ENCODE measurements at regions not wholly inside any gene's neighbourhood (a gene's known extent, or its start where the extent isn't known, plus 50 kb on each side); places are given as distances from the start of the nearest gene placed in this dataset.

- no peak for DNase-seq
Measured at GRCh38 chr3:194805546-194805945, 119.9 kb downstream of the FAM43A start.

- DNase-seq = no peak
Measured at GRCh38 chr3:194806991-194807630, 121.4 kb downstream of the FAM43A start.

GRCh38 chr3:194808640-194809097, 123.0 kb downstream of the FAM43A start:
- no peak for DNase-seq

- DNase-seq = no peak
Measured at GRCh38 chr3:194809382-194809781, 123.7 kb downstream of the FAM43A start.

GRCh38 chr3:194810076-194810475, 124.4 kb downstream of the FAM43A start:
- DNase-seq = no peak

- DNase-seq = no peak
Measured at GRCh38 chr3:194811118-194811517, 125.4 kb downstream of the FAM43A start.

GRCh38 chr3:194812176-194812575, 126.5 kb downstream of the FAM43A start:
- no peak for DNase-seq

- no peak for DNase-seq
Measured at GRCh38 chr3:194814878-194815357, 129.2 kb downstream of the FAM43A start.

- no peak for DNase-seq
Measured at GRCh38 chr3:194816748-194817591, 131.3 kb downstream of the FAM43A start.

GRCh38 chr3:194817592-194817930, 131.9 kb downstream of the FAM43A start:
- DNase-seq = no peak

- no peak for DNase-seq
Measured at GRCh38 chr3:194817936-194818335, 132.3 kb downstream of the FAM43A start.

GRCh38 chr3:194824100-194824499, 138.4 kb downstream of the FAM43A start:
- DNase-seq = no peak

- DNase-seq = no peak
Measured at GRCh38 chr3:194824701-194825111, 139.0 kb downstream of the FAM43A start.

GRCh38 chr3:194826594-194826993, 140.9 kb downstream of the FAM43A start:
- DNase-seq = no peak

GRCh38 chr3:194827486-194827885, 141.8 kb downstream of the FAM43A start:
- DNase-seq = no peak

- no peak for DNase-seq
Measured at GRCh38 chr3:194828116-194828515, 142.4 kb downstream of the FAM43A start.

GRCh38 chr3:194828926-194829325, 143.2 kb downstream of the FAM43A start:
- DNase-seq = no peak

GRCh38 chr3:194830401-194830800, 144.7 kb downstream of the FAM43A start:
- no peak for DNase-seq

- no peak for DNase-seq
Measured at GRCh38 chr3:194830978-194831377, 145.3 kb downstream of the FAM43A start.

- no peak for DNase-seq
Measured at GRCh38 chr3:194832346-194833104, 146.8 kb downstream of the FAM43A start.

- DNase-seq = no peak
Measured at GRCh38 chr3:194833114-194833910, 147.6 kb downstream of the FAM43A start.

- DNase-seq = no peak
Measured at GRCh38 chr3:194836661-194837060, 151.0 kb downstream of the FAM43A start.
